Peyer's patch (tissue), 4 donors: ENCODE measurements at regions not wholly inside any gene's neighbourhood (a gene's known extent, or its start where the extent isn't known, plus 50 kb on each side); places are given as distances from the start of the nearest gene placed in this dataset.

ENCODE experiments used
- DNase-seq, 3 donors: peaks; one replicate each; pipeline ENCODE4 v3.0.0-alpha.2; 2017 to 2019
- H3K27ac ChIP-seq, 4 donors: fragments of 200-600 bp; sonication (generic); one replicate each; pipeline ENCODE4 v1.5.1; 2016 to 2019
- H3K27me3 ChIP-seq, 2 donors: fragments of 200-600 bp; sonication (generic); one replicate each; pipeline ENCODE4 v1.5.1; 2019
- H3K36me3 ChIP-seq, 3 donors: fragments of 200-600 bp; sonication (generic); one replicate each; pipeline ENCODE4 v1.5.1; 2016 to 2019
- H3K4me1 ChIP-seq, 4 donors: fragments of 200-600 bp; sonication (generic); one replicate each; pipeline ENCODE4 v1.5.1; 2016 to 2019
- H3K4me3 ChIP-seq, 4 donors: fragments of 200-600 bp; sonication (generic); 1 replicate in 3 of 4; 2 replicates in 1 of 4; pipeline ENCODE4 v1.5.1; 2016 to 2019; ENCODE audit warnings: mild to moderate bottlenecking in 1 of 4
- H3K9me3 ChIP-seq, 4 donors: fragments of 200-600 bp; sonication (generic); one replicate each; pipeline ENCODE4 v1.5.1; 2016 to 2019; ENCODE audit warnings: mild to moderate bottlenecking in 1 of 4
- CTCF ChIP-seq, 6 experiments: fragments of 450-650 bp in 4 of 6; fragments of 200-600 bp in 2 of 6; sonication (generic) in 1 of 6; IDR thresholded peaks; one replicate each; pipeline ENCODE4 v1.5.1; 2017 to 2019; ENCODE audit warnings: antibody characterized with exemption in 6 of 6, mild to moderate bottlenecking in 3 of 6, moderate library complexity in 1 of 6
- POLR2A ChIP-seq, 2 donors: fragments of 450-650 bp; IDR thresholded peaks; one replicate each; pipeline ENCODE4 v1.5.1; 2017; ENCODE audit warnings: antibody characterized with exemption in 2 of 2, mild to moderate bottlenecking in 2 of 2, moderate library complexity in 2 of 2

DNA sequence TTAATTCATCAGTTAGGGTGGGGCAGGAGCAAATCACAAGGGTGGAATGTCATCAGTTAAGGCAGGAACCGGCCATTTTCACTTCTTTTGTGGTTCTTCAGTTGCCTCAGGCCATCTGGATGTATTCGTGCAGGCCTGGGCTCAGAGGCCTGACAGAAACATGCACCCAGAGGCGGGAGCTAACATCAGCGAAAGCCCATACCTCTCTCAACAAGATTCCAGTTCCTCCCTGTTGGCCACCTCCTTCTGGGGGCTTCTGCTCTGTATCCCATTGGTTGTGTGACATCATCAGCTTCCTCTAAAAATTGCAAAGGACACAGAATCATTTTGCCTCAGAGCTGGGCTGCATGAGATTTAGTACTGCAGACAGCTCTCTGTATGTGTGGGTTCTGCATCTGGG, 134.3 kb downstream of the ZNF664 start:
- Histone ChIP-seq H3K27me3 (no peaks in the 10 kb centered on the region), H3K36me3 (no peaks in the 10 kb centered on the region), H3K27ac (no peak overlapping the region), H3K4me1 (no peaks in the 10 kb centered on the region), H3K9me3 (no peaks in the 10 kb centered on the region), H3K4me3 (no peak overlapping the region)
- no peak for TF ChIP-seq CTCF (IDR thresholded peaks at IDR 0.05)
- TF ChIP-seq POLR2A (IDR thresholded peaks at IDR 0.05) = no peak
- no peak for DNase-seq

GRCh38 chr12:124109760-124110159, 136.7 kb downstream of the ZNF664 start:
- TF ChIP-seq POLR2A (IDR thresholded peaks at IDR 0.05) (no peak), CTCF (IDR thresholded peaks at IDR 0.05) (no peak)
- no peaks in the 10 kb centered on the region for H3K4me1 ChIP-seq
- H3K36me3 ChIP-seq = no peaks in the 10 kb centered on the region
- no peak overlapping the region for H3K27ac ChIP-seq
- no peaks in the 10 kb centered on the region for H3K9me3 ChIP-seq
- H3K4me3 ChIP-seq = no peak overlapping the region
- H3K27me3 ChIP-seq = no peaks in the 10 kb centered on the region
- no peak for DNase-seq

DNA sequence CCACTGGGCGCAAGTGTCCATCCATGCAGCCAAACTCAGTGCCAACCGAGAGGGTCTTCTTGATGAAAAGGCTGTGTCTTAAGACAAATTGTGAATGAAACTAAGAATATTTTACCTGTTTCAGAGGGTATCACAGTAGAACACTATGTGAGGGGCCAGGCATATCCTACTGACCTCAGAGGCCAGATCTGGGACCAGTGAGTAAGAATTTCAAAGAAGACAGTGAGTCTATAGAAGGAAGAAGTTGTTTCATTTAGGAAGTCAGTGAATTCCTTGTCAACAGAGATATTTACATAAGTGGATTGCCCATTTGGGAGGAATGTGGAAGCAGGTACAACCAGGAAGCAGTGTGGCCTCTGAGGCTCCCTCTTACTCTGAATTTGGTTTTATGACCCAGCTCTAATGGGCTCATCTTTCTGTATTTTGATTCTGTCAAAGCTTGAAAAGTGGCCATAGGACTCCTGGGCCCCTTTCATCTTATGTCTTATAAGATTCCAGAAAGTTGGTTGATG, 137.4 kb downstream of the ZNF664 start:
- DNase-seq = no peak

GRCh38 chr12:124111006-124111405, 138.0 kb downstream of the ZNF664 start:
- no peaks in the 10 kb centered on the region for H3K36me3 ChIP-seq
- H3K4me3 ChIP-seq = no peak overlapping the region
- DNase-seq = no peak
- no peaks in the 10 kb centered on the region for H3K9me3 ChIP-seq
- H3K4me1 ChIP-seq = no peaks in the 10 kb centered on the region
- no peak overlapping the region for H3K27ac ChIP-seq
- no peaks in the 10 kb centered on the region for H3K27me3 ChIP-seq
- no peak for TF ChIP-seq CTCF (IDR thresholded peaks at IDR 0.05)
- no peak for TF ChIP-seq POLR2A (IDR thresholded peaks at IDR 0.05)

More for the DNA sequence above, 137.4 kb downstream of the ZNF664 start:
- no peaks in the 10 kb centered on the region for H3K9me3 ChIP-seq
- H3K4me1 ChIP-seq = no peaks in the 10 kb centered on the region
- no peak for TF ChIP-seq CTCF (IDR thresholded peaks at IDR 0.05)
- no peak for TF ChIP-seq POLR2A (IDR thresholded peaks at IDR 0.05)
- H3K27me3 ChIP-seq = no peaks in the 10 kb centered on the region
- no peaks in the 10 kb centered on the region for H3K36me3 ChIP-seq
- H3K27ac ChIP-seq = no peak overlapping the region
- H3K4me3 ChIP-seq = no peak overlapping the region

DNA sequence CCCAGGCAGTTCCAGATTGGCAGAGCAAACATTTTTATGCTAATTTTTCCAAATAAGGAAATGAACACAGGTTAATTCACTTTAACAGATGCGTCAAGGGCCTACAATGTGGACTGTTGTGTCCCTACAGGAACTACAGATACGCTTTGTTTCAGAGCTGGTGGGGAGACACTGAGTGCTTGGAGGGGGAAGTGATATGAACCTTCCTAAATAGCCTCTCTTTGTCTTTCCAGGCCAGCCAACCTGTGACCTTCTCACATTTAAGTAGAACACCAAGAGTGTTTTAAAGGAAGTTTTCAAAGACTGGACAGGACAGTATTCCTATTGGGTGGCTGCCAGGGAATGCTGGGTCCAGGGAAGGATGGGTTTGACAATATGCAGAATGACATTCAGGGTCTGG, 141.3 kb downstream of the ZNF664 start:
- H3K36me3 ChIP-seq = no peaks in the 10 kb centered on the region
- no peaks in the 10 kb centered on the region for H3K4me1 ChIP-seq
- no peaks in the 10 kb centered on the region for H3K27me3 ChIP-seq
- H3K9me3 ChIP-seq = no peaks in the 10 kb centered on the region
- no peak overlapping the region for H3K4me3 ChIP-seq
- DNase-seq = no peak
- TF ChIP-seq CTCF (IDR thresholded peaks at IDR 0.05) (no peak), POLR2A (IDR thresholded peaks at IDR 0.05) (no peak)
- no peak overlapping the region for H3K27ac ChIP-seq

- no peak for DNase-seq
- Histone ChIP-seq H3K4me3 (no peak overlapping the region), H3K9me3 (no peaks in the 10 kb centered on the region), H3K27me3 (no peaks in the 10 kb centered on the region), H3K27ac (no peak overlapping the region), H3K36me3 (no peaks in the 10 kb centered on the region), H3K4me1 (no peaks in the 10 kb centered on the region)
- no peak for TF ChIP-seq POLR2A (IDR thresholded peaks at IDR 0.05)
- no peak for TF ChIP-seq CTCF (IDR thresholded peaks at IDR 0.05)
Measured at GRCh38 chr12:124115496-124115895, 142.5 kb downstream of the ZNF664 start.
